GM21528 (cell line): ENCODE measurements at regions not wholly inside any gene's neighbourhood (a gene's known extent, or its start where the extent isn't known, plus 50 kb on each side); places are given as distances from the start of the nearest gene placed in this dataset.
"Not testable (repeated sequence)": the region's sequence is repeated elsewhere in the genome, so short reads cannot be mapped to it uniquely, and the experiment has no call there.

ENCODE experiments used
- ATAC-seq: cut with Tn5 transposase; IDR thresholded peaks from one replicate; pipeline ENCODE4 v1.9.1; 2021; ENCODE audit warnings: mild to moderate bottlenecking, moderate library complexity; ENCODE audit not compliant: unreplicated experiment, low FRiP score

GRCh38 chr5:2369178-2369577 lies 382.3 kb downstream of the IRX2 start:
- no peak for ATAC-seq

GRCh38 chr5:2366816-2367215 lies 384.7 kb downstream of the IRX2 start:
- ATAC-seq = no peak

- no peak for ATAC-seq
Measured at GRCh38 chr5:2357309-2357708, 394.2 kb downstream of the IRX2 start.

GRCh38 chr5:2355859-2356258 lies 395.6 kb downstream of the IRX2 start:
- no peak for ATAC-seq

- ATAC-seq = no peak
Measured at GRCh38 chr5:2353871-2354440, 397.5 kb downstream of the IRX2 start.

GRCh38 chr5:2353211-2353610 lies 398.3 kb downstream of the IRX2 start:
- no peak for ATAC-seq

- no peak for ATAC-seq
Measured at GRCh38 chr5:2352101-2352861, 399.2 kb downstream of the IRX2 start.

- ATAC-seq = not testable (repeated sequence)
Measured at GRCh38 chr5:2349768-2350167, 401.7 kb downstream of the IRX2 start.

GRCh38 chr5:2338686-2339085 lies 412.8 kb downstream of the IRX2 start:
- ATAC-seq = no peak

- ATAC-seq = no peak
Measured at GRCh38 chr5:2335733-2336515, 415.6 kb downstream of the IRX2 start.

GRCh38 chr5:2335125-2335732 lies 416.2 kb downstream of the IRX2 start:
- no peak for ATAC-seq

GRCh38 chr5:2334719-2335118 lies 416.8 kb downstream of the IRX2 start:
- ATAC-seq = no peak

GRCh38 chr5:2333291-2333690 lies 418.2 kb downstream of the IRX2 start:
- ATAC-seq = no peak

- no peak for ATAC-seq
Measured at GRCh38 chr5:2332521-2332920, 419.0 kb downstream of the IRX2 start.

GRCh38 chr5:2330325-2331130 lies 420.9 kb downstream of the IRX2 start:
- ATAC-seq = no peak

- ATAC-seq = no peak
Measured at GRCh38 chr5:2329741-2330140, 421.7 kb downstream of the IRX2 start.

GRCh38 chr5:2326601-2327000 lies 424.9 kb downstream of the IRX2 start:
- ATAC-seq = no peak

- ATAC-seq = no peak
Measured at GRCh38 chr5:2324788-2325187, 426.7 kb downstream of the IRX2 start.

GRCh38 chr5:2320611-2321010 lies 430.9 kb downstream of the IRX2 start:
- ATAC-seq = no peak

- no peak for ATAC-seq
Measured at GRCh38 chr5:2317540-2317939, 433.9 kb downstream of the IRX2 start.
